K562 (cell line): ENCODE measurements at regions not wholly inside any gene's neighbourhood (a gene's known extent, or its start where the extent isn't known, plus 50 kb on each side); places are given as distances from the start of the nearest gene placed in this dataset.

Source experiments
- ATAC-seq: fragments of 200-7000 bp; cut with Tn5 transposase; 3 replicates; pipeline ENCODE4 v1.9.1; 2020; ENCODE audit warnings: moderate library complexity
- BruUV-seq: library from RNA; stranded (reverse); fragments of 400-500 nt; replicated peaks from 2 replicates; lab custom pipeline; 2021; lab: Mats Ljungman, UMichigan
- CTCF ChIA-PET: fragments of 300-600 bp; formaldehyde crosslinking; extraction: SDS; loops from one replicate; lab custom pipeline; 2021; ENCODE audit warnings: low intra/inter-chr PET ratio; lab: Yijun Ruan, JAX
- POLR2A ChIA-PET: fragments of 300-600, 350-650 bp; sonication (Branson Sonifier 250); formaldehyde crosslinking; extraction: SDS; loops from one replicate; lab custom pipeline; 2021; ENCODE audit warnings: antibody characterized with exemption, inconsistent platforms; lab: Yijun Ruan, JAX
- DNase-seq, 4 experiments: peaks; one replicate each; pipeline versions ENCODE4 v3.0.0 to v3.0.0-alpha.2; 2011 to 2018; ENCODE audit warnings: low spot score in 3 of 4, mixed read lengths in 3 of 4; ENCODE audit errors: extremely low read depth in 1 of 4
- FAIRE-seq: peaks from 2 replicates; lab custom pipeline; 2011; peaks lifted over from hg19 to GRCh38; lab: Jason Lieb, UNC
- H2AFZ ChIP-seq: 2 replicates; pipeline ENCODE4 v1.6.0; 2011; ENCODE audit warnings: low read depth, low read length, control low read depth, inconsistent platforms
- H3K27ac ChIP-seq: fragments of 200-600 bp; 3 replicates; pipeline ENCODE4 v1.8.0; 2011; ENCODE audit warnings: low read depth, mild to moderate bottlenecking, control low read depth, inconsistent platforms, low read length, moderate library complexity, mixed read lengths; ENCODE audit errors: extremely low read depth
- H3K27me3 ChIP-seq, 2 experiments: fragments of 300-600 bp in 1 of 2; 2 replicates in 1 of 2; 3 replicates in 1 of 2; pipeline versions ENCODE4 v1.6.0 to v1.8.0; 2011; ENCODE audit warnings: inconsistent platforms in 2 of 2, low read length in 2 of 2, mild to moderate bottlenecking in 1 of 2, mixed read lengths in 1 of 2, moderate library complexity in 1 of 2; ENCODE audit not compliant: control insufficient read depth in 2 of 2, insufficient read depth in 2 of 2
- H3K36me3 ChIP-seq: fragments of 300-600 bp; 3 replicates; pipeline ENCODE4 v1.8.0; 2011; ENCODE audit warnings: mild to moderate bottlenecking, low read length, inconsistent platforms; ENCODE audit not compliant: control insufficient read depth, insufficient read depth
- H3K4me1 ChIP-seq, 2 experiments: fragments of 200-600 bp in 1 of 2; replicated peaks in 1 of 2; 2 replicates in 1 of 2; 3 replicates in 1 of 2; pipeline versions ENCODE4 v1.5.1 to v1.8.0; 2011; ENCODE audit warnings: inconsistent platforms in 2 of 2, low read length in 2 of 2, mild to moderate bottlenecking in 1 of 2, mixed read lengths in 1 of 2, moderate library complexity in 1 of 2; ENCODE audit not compliant: control insufficient read depth in 2 of 2, insufficient read depth in 2 of 2
- H3K4me2 ChIP-seq: 2 replicates; pipeline ENCODE4 v1.6.1; 2011; ENCODE audit warnings: low read length, control low read depth, inconsistent platforms, mixed read lengths; ENCODE audit not compliant: insufficient read depth
- H3K4me3 ChIP-seq: fragments of 200-600 bp; sonication (generic), shearing (Covaris generic); 2 replicates; pipeline ENCODE4 v1.5.1; 2016; ENCODE audit warnings: control low read depth, inconsistent platforms
- H3K79me2 ChIP-seq: fragments of 200-600 bp; 3 replicates; pipeline ENCODE4 v1.8.0; 2011; ENCODE audit warnings: low read length, inconsistent platforms; ENCODE audit not compliant: control insufficient read depth, insufficient read depth
- H3K9ac ChIP-seq, 2 experiments: 2 replicates each; pipeline versions ENCODE4 v1.6.0 to v1.6.1; 2011; ENCODE audit warnings: low read depth in 2 of 2, low read length in 2 of 2, control low read depth in 1 of 2, inconsistent platforms in 1 of 2, mild to moderate bottlenecking in 1 of 2, mixed read lengths in 1 of 2; ENCODE audit not compliant: insufficient read depth in 1 of 2
- H3K9me1 ChIP-seq: one replicate; pipeline ENCODE4 v1.6.0; 2011; ENCODE audit warnings: inconsistent platforms, mild to moderate bottlenecking, low read length, moderate library complexity; ENCODE audit not compliant: control insufficient read depth, insufficient read depth
- H3K9me3 ChIP-seq: replicated peaks from 2 replicates; pipeline ENCODE4 v1.5.1; 2011; ENCODE audit warnings: low read depth, low read length, inconsistent platforms; ENCODE audit not compliant: control insufficient read depth, insufficient read depth
- H4K20me1 ChIP-seq: replicated peaks from 2 replicates; pipeline ENCODE4 v1.6.1; 2011; ENCODE audit warnings: low read length, inconsistent platforms, mixed read lengths; ENCODE audit not compliant: control insufficient read depth, insufficient read depth
- FOXK1 ChIP-seq: sonication (generic); formaldehyde crosslinking; IDR thresholded peaks from 2 replicates; pipeline ENCODE4 v1.8.0; 2022; ENCODE audit warnings: missing genetic modification reagents, mild to moderate bottlenecking, borderline replicate concordance
- HDGF ChIP-seq: fragments of 450-650 bp; IDR thresholded peaks from 2 replicates; pipeline ENCODE4 v1.6.1; 2016
- IRF1 ChIP-seq: sonication (generic); formaldehyde crosslinking; IDR thresholded peaks from 2 replicates; pipeline ENCODE4 v1.8.0; 2022; ENCODE audit warnings: missing genetic modification reagents, mild to moderate bottlenecking, borderline replicate concordance
- NFXL1 ChIP-seq: fragments of 450-650 bp; formaldehyde crosslinking; IDR thresholded peaks from 2 replicates; pipeline ENCODE4 v1.4.0; 2021; ENCODE audit warnings: mild to moderate bottlenecking
- POLR2A ChIP-seq: fragments of 450-650 bp; conservative IDR thresholded peaks from 2 replicates; pipeline ENCODE4 v1.6.1; 2016
- PRPF4 ChIP-seq: fragments of 200-400 bp; formaldehyde crosslinking; IDR thresholded peaks from one replicate; pipeline ENCODE4 v1.6.1; 2017; ENCODE audit warnings: low read length, low read depth, mild to moderate bottlenecking; ENCODE audit not compliant: insufficient read depth, poor library complexity, severe bottlenecking
- SAP30 ChIP-seq: fragments of 200-600 bp; sonication (generic); IDR thresholded peaks from 2 replicates; pipeline ENCODE4 v1.6.1; 2012; ENCODE audit warnings: borderline replicate concordance, low read depth, mild to moderate bottlenecking, moderate library complexity, low read length, control low read depth, inconsistent platforms; ENCODE audit not compliant: insufficient read depth, poor library complexity, severe bottlenecking
- SMC3 ChIP-seq: conservative IDR thresholded peaks from 2 replicates; pipeline ENCODE4 v1.6.1; 2011; ENCODE audit warnings: low read depth, low read length, improper control_type of control experiment; ENCODE audit not compliant: insufficient read depth
- ZNF174 ChIP-seq: fragments of 250-450 bp; sonication (Bioruptor Pico); IDR thresholded peaks from 2 replicates; pipeline ENCODE4 v1.4.0; 2020; ENCODE audit warnings: mild to moderate bottlenecking
- ZNF184 ChIP-seq: sonication (generic); formaldehyde crosslinking; IDR thresholded peaks from 2 replicates; pipeline ENCODE4 v1.5.0; 2020; ENCODE audit warnings: missing genetic modification reagents
- ZNF3 ChIP-seq: fragments of 250-450 bp; sonication (Bioruptor Pico); IDR thresholded peaks from 2 replicates; pipeline ENCODE4 v1.5.0; 2021; ENCODE audit warnings: mild to moderate bottlenecking, moderate library complexity
- in situ Hi-C: fragments of 300-500 bp; cut with MboI; formaldehyde crosslinking; loops from 4 replicates; pipeline ENCODE4 v1.15.0; 2018; ENCODE audit warnings: inconsistent platforms, mixed read lengths
- intact Hi-C: fragments of 100-400 bp; cut with micrococcal nuclease; formaldehyde crosslinking; loops from 2 replicates; pipeline ENCODE4 v1.14.2; 2022
- TF ChIP-seq, protein P1 (sequence below): fragments of 200-800 bp; sonication (Bioruptor generic); IDR thresholded peaks from 2 replicates; pipeline ENCODE4 v1.6.1; 2016; ENCODE audit warnings: missing genetic modification characterization, missing compliant biosample characterization
- TF ChIP-seq, protein P2 (sequence below): fragments of 450-650 bp; IDR thresholded peaks from 2 replicates; pipeline ENCODE4 v1.6.1; 2018; ENCODE audit warnings: mild to moderate bottlenecking, low read depth; ENCODE audit not compliant: partially characterized antibody

GRCh38 chr4:117400039-117400835 lies 314.9 kb upstream of the TRAM1L1 start:
- Histone ChIP-seq H2AFZ (no peak overlapping the region), H3K9ac (no peak overlapping the region), H3K79me2 (no peaks in the 10 kb centered on the region), H3K9me1 (no peaks in the 10 kb centered on the region), H3K36me3 (no peaks in the 10 kb centered on the region), H3K4me3 (no peak overlapping the region), H3K4me2 (no peak overlapping the region), H3K27ac (no peak overlapping the region), H3K27me3 (no peaks in the 10 kb centered on the region), H3K4me1 (no peaks in the 10 kb centered on the region), H4K20me1 (no peaks in the 10 kb centered on the region), H3K9me3 (no peaks in the 10 kb centered on the region)
- FAIRE-seq (no peak), ATAC-seq (no peak), DNase-seq (no peak)
- no TSS peak for BruUV-seq
- in situ Hi-C loops (no loop called here), intact Hi-C loops (no loop called here)
- ChIA-PET POLR2A (no interaction called here), CTCF (no interaction called here)
- TF ChIP-seq, protein P1, sequence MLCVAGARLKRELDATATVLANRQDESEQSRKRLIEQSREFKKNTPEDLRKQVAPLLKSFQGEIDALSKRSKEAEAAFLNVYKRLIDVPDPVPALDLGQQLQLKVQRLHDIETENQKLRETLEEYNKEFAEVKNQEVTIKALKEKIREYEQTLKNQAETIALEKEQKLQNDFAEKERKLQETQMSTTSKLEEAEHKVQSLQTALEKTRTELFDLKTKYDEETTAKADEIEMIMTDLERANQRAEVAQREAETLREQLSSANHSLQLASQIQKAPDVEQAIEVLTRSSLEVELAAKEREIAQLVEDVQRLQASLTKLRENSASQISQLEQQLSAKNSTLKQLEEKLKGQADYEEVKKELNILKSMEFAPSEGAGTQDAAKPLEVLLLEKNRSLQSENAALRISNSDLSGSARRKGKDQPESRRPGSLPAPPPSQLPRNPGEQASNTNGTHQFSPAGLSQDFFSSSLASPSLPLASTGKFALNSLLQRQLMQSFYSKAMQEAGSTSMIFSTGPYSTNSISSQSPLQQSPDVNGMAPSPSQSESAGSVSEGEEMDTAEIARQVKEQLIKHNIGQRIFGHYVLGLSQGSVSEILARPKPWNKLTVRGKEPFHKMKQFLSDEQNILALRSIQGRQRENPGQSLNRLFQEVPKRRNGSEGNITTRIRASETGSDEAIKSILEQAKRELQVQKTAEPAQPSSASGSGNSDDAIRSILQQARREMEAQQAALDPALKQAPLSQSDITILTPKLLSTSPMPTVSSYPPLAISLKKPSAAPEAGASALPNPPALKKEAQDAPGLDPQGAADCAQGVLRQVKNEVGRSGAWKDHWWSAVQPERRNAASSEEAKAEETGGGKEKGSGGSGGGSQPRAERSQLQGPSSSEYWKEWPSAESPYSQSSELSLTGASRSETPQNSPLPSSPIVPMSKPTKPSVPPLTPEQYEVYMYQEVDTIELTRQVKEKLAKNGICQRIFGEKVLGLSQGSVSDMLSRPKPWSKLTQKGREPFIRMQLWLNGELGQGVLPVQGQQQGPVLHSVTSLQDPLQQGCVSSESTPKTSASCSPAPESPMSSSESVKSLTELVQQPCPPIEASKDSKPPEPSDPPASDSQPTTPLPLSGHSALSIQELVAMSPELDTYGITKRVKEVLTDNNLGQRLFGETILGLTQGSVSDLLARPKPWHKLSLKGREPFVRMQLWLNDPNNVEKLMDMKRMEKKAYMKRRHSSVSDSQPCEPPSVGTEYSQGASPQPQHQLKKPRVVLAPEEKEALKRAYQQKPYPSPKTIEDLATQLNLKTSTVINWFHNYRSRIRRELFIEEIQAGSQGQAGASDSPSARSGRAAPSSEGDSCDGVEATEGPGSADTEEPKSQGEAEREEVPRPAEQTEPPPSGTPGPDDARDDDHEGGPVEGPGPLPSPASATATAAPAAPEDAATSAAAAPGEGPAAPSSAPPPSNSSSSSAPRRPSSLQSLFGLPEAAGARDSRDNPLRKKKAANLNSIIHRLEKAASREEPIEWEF (CRISPR knock-in tag): no peak
- no peak for TF ChIP-seq SMC3
- TF ChIP-seq NFXL1: no peak
- no peak for TF ChIP-seq SAP30
- TF ChIP-seq FOXK1 (CRISPR knock-in tag): no peak
- no peak for TF ChIP-seq POLR2A
- no peak for TF ChIP-seq PRPF4
- TF ChIP-seq, protein P2, sequence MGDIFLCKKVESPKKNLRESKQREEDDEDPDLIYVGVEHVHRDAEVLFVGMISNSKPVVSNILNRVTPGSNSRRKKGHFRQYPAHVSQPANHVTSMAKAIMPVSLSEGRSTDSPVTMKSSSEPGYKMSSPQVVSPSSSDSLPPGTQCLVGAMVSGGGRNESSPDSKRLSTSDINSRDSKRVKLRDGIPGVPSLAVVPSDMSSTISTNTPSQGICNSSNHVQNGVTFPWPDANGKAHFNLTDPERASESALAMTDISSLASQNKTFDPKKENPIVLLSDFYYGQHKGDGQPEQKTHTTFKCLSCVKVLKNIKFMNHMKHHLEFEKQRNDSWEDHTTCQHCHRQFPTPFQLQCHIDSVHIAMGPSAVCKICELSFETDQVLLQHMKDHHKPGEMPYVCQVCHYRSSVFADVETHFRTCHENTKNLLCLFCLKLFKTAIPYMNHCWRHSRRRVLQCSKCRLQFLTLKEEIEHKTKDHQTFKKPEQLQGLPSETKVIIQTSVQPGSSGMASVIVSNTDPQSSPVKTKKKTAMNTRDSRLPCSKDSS: no peak
- TF ChIP-seq ZNF3 (CRISPR knock-in tag): no peak
- no peak for TF ChIP-seq ZNF184 (CRISPR knock-in tag)
- TF ChIP-seq IRF1 (CRISPR knock-in tag): no peak
- TF ChIP-seq HDGF: no peak
- no peak for TF ChIP-seq ZNF174
